AG04449 (cell line): ENCODE measurements at regions not wholly inside any gene's neighbourhood (a gene's known extent, or its start where the extent isn't known, plus 50 kb on each side); places are given as distances from the start of the nearest gene placed in this dataset.

Source experiments
- CTCF ChIA-PET: fragments of 350-600 bp; formaldehyde crosslinking; extraction: SDS; loops from one replicate; lab custom pipeline; 2021; ENCODE audit warnings: antibody characterized with exemption; lab: Yijun Ruan, JAX
- POLR2A ChIA-PET: fragments of 400-600, 350-600 bp; formaldehyde crosslinking; extraction: SDS; loops from one replicate; lab custom pipeline; 2020; ENCODE audit warnings: antibody characterized with exemption, inconsistent platforms; lab: Yijun Ruan, JAX
- DNase-seq: peaks from one replicate; pipeline ENCODE4 v3.0.0-alpha.2; 2010; ENCODE audit warnings: low read depth, low spot score
- H3K4me3 ChIP-seq: 2 replicates; pipeline ENCODE4 v1.5.1; 2011; ENCODE audit warnings: low read depth, mild to moderate bottlenecking, control low read depth, low read length
- CTCF ChIP-seq: IDR thresholded peaks from one replicate; pipeline ENCODE4 v1.5.1; 2011; ENCODE audit warnings: mild to moderate bottlenecking, moderate library complexity, low read length, control low read depth, inconsistent platforms; ENCODE audit not compliant: insufficient read depth; ENCODE audit errors: missing control alignments

GRCh38 chr5:108529381-108529780 lies 147.5 kb upstream of the FBXL17 start:
- ChIA-PET POLR2A (no interaction called here), CTCF (interaction anchor here (0.7 kb wide), 1 partner anchor 9 kb away, joined by 3 read pairs; no protein-coding TSS in a partner anchor)
- no peak for TF ChIP-seq CTCF
- H3K4me3 ChIP-seq = no peak overlapping the region
- peak; percentile 33 for DNase-seq

GRCh38 chr5:108528655-108529054 lies 146.8 kb upstream of the FBXL17 start:
- no peak for TF ChIP-seq CTCF
- ChIA-PET CTCF (interaction anchor here (0.8 kb wide), 1 partner anchor 114 kb away, joined by 3 read pairs; no protein-coding TSS in a partner anchor), POLR2A (no interaction called here)
- no peak for DNase-seq
- H3K4me3 ChIP-seq = no peak overlapping the region

DNA sequence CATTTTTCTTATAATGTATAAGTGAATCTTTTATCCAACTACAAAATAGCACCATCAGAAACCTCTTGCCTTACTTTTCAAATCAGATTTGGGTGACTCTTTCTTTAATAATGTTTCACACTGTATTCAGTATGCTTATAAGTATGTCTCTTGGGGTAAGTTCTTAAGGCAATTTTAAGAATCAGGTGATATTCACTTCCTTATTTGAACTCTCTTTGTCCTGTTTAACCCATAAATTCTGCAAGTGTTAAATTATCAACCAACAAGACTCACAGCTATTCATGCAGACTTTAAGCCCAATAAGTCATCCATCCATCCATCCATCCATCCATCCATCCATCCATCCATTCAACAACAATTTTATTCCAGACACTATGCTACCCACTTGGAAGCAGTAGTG lies 142.7 kb upstream of the FBXL17 start:
- ChIA-PET CTCF (interaction anchor here (1.0 to 1.8 kb wide), 4 partner anchors 19 to 203 kb away, joined by 3 to 7 read pairs (median 4); no protein-coding TSS in a partner anchor), POLR2A (no interaction called here)
- TF ChIP-seq CTCF = no peak
- no peak overlapping the region for H3K4me3 ChIP-seq
- no peak for DNase-seq

DNA sequence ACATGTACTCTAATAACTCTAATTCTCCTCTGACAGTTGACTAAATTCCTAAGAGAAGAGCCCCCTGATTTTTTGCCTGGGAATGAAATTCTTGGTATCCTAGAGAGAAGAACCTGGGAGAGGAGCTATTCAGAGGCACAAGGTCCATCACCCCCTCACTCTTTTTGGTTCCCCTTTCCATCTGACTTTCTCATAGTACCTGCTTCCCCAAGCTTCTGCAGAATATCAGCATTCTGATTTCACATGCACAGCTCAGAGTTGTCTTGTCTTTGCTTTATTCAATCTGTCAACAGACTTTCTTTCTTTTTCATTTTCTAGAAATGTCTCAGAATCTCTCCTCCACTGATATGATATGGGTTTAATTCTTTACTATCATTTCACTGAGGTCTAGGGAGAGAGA lies 141.5 kb upstream of the FBXL17 start:
- POLR2A ChIA-PET = no interaction called here
- TF ChIP-seq CTCF = no peak
- no peak for DNase-seq

GRCh38 chr5:108521841-108522506 lies 140.1 kb upstream of the FBXL17 start:
- TF ChIP-seq CTCF = peak; percentile 66
- CTCF ChIA-PET = interaction anchor here (0.6 to 2.0 kb wide), 20 partner anchors 12 to 961 kb away, joined by 3 to 10 read pairs (median 4); partner anchors contain the start of gene FBXL17
- peak; percentile 23 for DNase-seq
- POLR2A ChIA-PET = no interaction called here
- no peak overlapping the region for H3K4me3 ChIP-seq

More for the DNA sequence above, 141.5 kb upstream of the FBXL17 start:
- CTCF ChIA-PET = interaction anchor here (1.0 to 1.8 kb wide), 6 partner anchors 9 to 956 kb away, joined by 3 to 7 read pairs (median 4); no protein-coding TSS in a partner anchor
- H3K4me3 ChIP-seq = no peak overlapping the region

- no peak for TF ChIP-seq CTCF
- ChIA-PET CTCF (interaction anchor here (0.8 to 2.0 kb wide), 19 partner anchors 8 to 962 kb away, joined by 3 to 10 read pairs (median 4); partner anchors contain the start of gene FBXL17), POLR2A (no interaction called here)
- no peak overlapping the region for H3K4me3 ChIP-seq
- DNase-seq = no peak
Measured at GRCh38 chr5:108521011-108521700, 139.3 kb upstream of the FBXL17 start.
